ENCODE measurements at regions not wholly inside any gene's neighbourhood (a gene's known extent, or its start where the extent isn't known, plus 50 kb on each side); places are given as distances from the start of the nearest gene placed in this dataset.
"Not testable (repeated sequence)": the region's sequence is repeated elsewhere in the genome, so short reads cannot be mapped to it uniquely, and the experiment has no call there.

GRCh38 chr12:125533434-125534029 lies 468.3 kb downstream of the AACS start:
- H3K36me3 ChIP-seq (ENCODE audit: insufficient read depth, low read length), result no peaks in the 10 kb centered on the region
- no peaks in the 10 kb centered on the region for H3K4me1 ChIP-seq (ENCODE audit: insufficient read depth, low read length)
- H3K9ac ChIP-seq (ENCODE audit: low read depth, low read length), result no peak overlapping the region
- H3K9me3 ChIP-seq (ENCODE audit: control insufficient read depth, insufficient read depth, low read length), result no peaks in the 10 kb centered on the region

- Histone ChIP-seq H3K36me3 (ENCODE audit: insufficient read depth, low read length) (no peaks in the 10 kb centered on the region), H3K9me3 (ENCODE audit: control insufficient read depth, insufficient read depth, low read length) (no peaks in the 10 kb centered on the region), H3K9ac (ENCODE audit: low read depth, low read length) (no peak overlapping the region), H3K4me1 (ENCODE audit: insufficient read depth, low read length) (no peaks in the 10 kb centered on the region)
Measured at GRCh38 chr12:125538401-125539199, 473.4 kb downstream of the AACS start.

GRCh38 chr12:125540580-125541204 lies 475.5 kb downstream of the AACS start:
- Histone ChIP-seq H3K4me1 (ENCODE audit: insufficient read depth, low read length) (no peaks in the 10 kb centered on the region), H3K9me3 (ENCODE audit: control insufficient read depth, insufficient read depth, low read length) (no peaks in the 10 kb centered on the region), H3K9ac (ENCODE audit: low read depth, low read length) (no peak overlapping the region), H3K36me3 (ENCODE audit: insufficient read depth, low read length) (no peaks in the 10 kb centered on the region)

GRCh38 chr12:125544960-125545359 lies 479.7 kb downstream of the AACS start:
- Histone ChIP-seq H3K36me3 (ENCODE audit: insufficient read depth, low read length) (no peaks in the 10 kb centered on the region), H3K4me1 (ENCODE audit: insufficient read depth, low read length) (no peaks in the 10 kb centered on the region), H3K9ac (ENCODE audit: low read depth, low read length) (no peak overlapping the region), H3K9me3 (ENCODE audit: control insufficient read depth, insufficient read depth, low read length) (no peaks in the 10 kb centered on the region)

- Histone ChIP-seq H3K36me3 (ENCODE audit: insufficient read depth, low read length) (no peaks in the 10 kb centered on the region), H3K9me3 (ENCODE audit: control insufficient read depth, insufficient read depth, low read length) (no peaks in the 10 kb centered on the region), H3K4me1 (ENCODE audit: insufficient read depth, low read length) (no peaks in the 10 kb centered on the region), H3K9ac (ENCODE audit: low read depth, low read length) (no peak overlapping the region)
Measured at GRCh38 chr12:125549171-125549570, 483.9 kb downstream of the AACS start.

- no peak overlapping the region for H3K9ac ChIP-seq (ENCODE audit: low read depth, low read length)
- H3K9me3 ChIP-seq (ENCODE audit: control insufficient read depth, insufficient read depth, low read length), result no peaks in the 10 kb centered on the region
- no peaks in the 10 kb centered on the region for H3K4me1 ChIP-seq (ENCODE audit: insufficient read depth, low read length)
- no peaks in the 10 kb centered on the region for H3K36me3 ChIP-seq (ENCODE audit: insufficient read depth, low read length)
Measured at GRCh38 chr12:125549836-125550235, 484.6 kb downstream of the AACS start.

- H3K9me3 ChIP-seq (ENCODE audit: control insufficient read depth, insufficient read depth, low read length), result no peaks in the 10 kb centered on the region
- no peaks in the 10 kb centered on the region for H3K4me1 ChIP-seq (ENCODE audit: insufficient read depth, low read length)
- no peak overlapping the region for H3K9ac ChIP-seq (ENCODE audit: low read depth, low read length)
- H3K36me3 ChIP-seq (ENCODE audit: insufficient read depth, low read length), result no peaks in the 10 kb centered on the region
Measured at GRCh38 chr12:125552295-125552694, 487.1 kb downstream of the AACS start.

GRCh38 chr12:125561008-125561407 lies 495.8 kb downstream of the AACS start:
- H3K36me3 ChIP-seq (ENCODE audit: insufficient read depth, low read length); H3K4me1 ChIP-seq (ENCODE audit: insufficient read depth, low read length); H3K9ac ChIP-seq (ENCODE audit: low read depth, low read length); H3K9me3 ChIP-seq (ENCODE audit: control insufficient read depth, insufficient read depth, low read length): not testable (repeated sequence)

GRCh38 chr12:125564753-125565152 lies 499.5 kb downstream of the AACS start:
- Histone ChIP-seq H3K4me1 (ENCODE audit: insufficient read depth, low read length) (no peaks in the 10 kb centered on the region), H3K9ac (ENCODE audit: low read depth, low read length) (no peak overlapping the region), H3K36me3 (ENCODE audit: insufficient read depth, low read length) (no peaks in the 10 kb centered on the region), H3K9me3 (ENCODE audit: control insufficient read depth, insufficient read depth, low read length) (no peaks in the 10 kb centered on the region)

- Histone ChIP-seq H3K4me1 (ENCODE audit: insufficient read depth, low read length) (no peaks in the 10 kb centered on the region), H3K9ac (ENCODE audit: low read depth, low read length) (no peak overlapping the region), H3K36me3 (ENCODE audit: insufficient read depth, low read length) (no peaks in the 10 kb centered on the region), H3K9me3 (ENCODE audit: control insufficient read depth, insufficient read depth, low read length) (no peaks in the 10 kb centered on the region)
Measured at GRCh38 chr12:125567581-125567980, 502.3 kb downstream of the AACS start.

GRCh38 chr12:125568306-125568705 lies 503.1 kb downstream of the AACS start:
- H3K4me1 ChIP-seq (ENCODE audit: insufficient read depth, low read length), result no peaks in the 10 kb centered on the region
- no peaks in the 10 kb centered on the region for H3K36me3 ChIP-seq (ENCODE audit: insufficient read depth, low read length)
- no peak overlapping the region for H3K9ac ChIP-seq (ENCODE audit: low read depth, low read length)
- H3K9me3 ChIP-seq (ENCODE audit: control insufficient read depth, insufficient read depth, low read length), result no peaks in the 10 kb centered on the region

- Histone ChIP-seq H3K4me1 (ENCODE audit: insufficient read depth, low read length) (no peaks in the 10 kb centered on the region), H3K36me3 (ENCODE audit: insufficient read depth, low read length) (no peaks in the 10 kb centered on the region), H3K9ac (ENCODE audit: low read depth, low read length) (no peak overlapping the region), H3K9me3 (ENCODE audit: control insufficient read depth, insufficient read depth, low read length) (no peaks in the 10 kb centered on the region)
Measured at GRCh38 chr12:125573271-125573670, 508.0 kb downstream of the AACS start.

- no peaks in the 10 kb centered on the region; the same call in 1 of the 2 replicates for H3K36me3 ChIP-seq (ENCODE audit: insufficient read depth, low read length)
- no peaks in the 10 kb centered on the region for H3K9me3 ChIP-seq (ENCODE audit: control insufficient read depth, insufficient read depth, low read length)
- H3K9ac ChIP-seq (ENCODE audit: low read depth, low read length), result no peak overlapping the region
- no peaks in the 10 kb centered on the region for H3K4me1 ChIP-seq (ENCODE audit: insufficient read depth, low read length)
Measured at GRCh38 chr12:125577334-125577733, 512.1 kb downstream of the AACS start.

- no peaks in the 10 kb centered on the region for H3K9me3 ChIP-seq (ENCODE audit: control insufficient read depth, insufficient read depth, low read length)
- no peak overlapping the region for H3K9ac ChIP-seq (ENCODE audit: low read depth, low read length)
- H3K36me3 ChIP-seq (ENCODE audit: insufficient read depth, low read length), result no peaks in the 10 kb centered on the region; the same call in 1 of the 2 replicates
- H3K4me1 ChIP-seq (ENCODE audit: insufficient read depth, low read length), result no peaks in the 10 kb centered on the region
Measured at GRCh38 chr12:125579916-125580315, 514.7 kb downstream of the AACS start.

GRCh38 chr12:125583071-125583470 lies 517.8 kb downstream of the AACS start:
- Histone ChIP-seq H3K9ac (ENCODE audit: low read depth, low read length) (no peak overlapping the region), H3K36me3 (ENCODE audit: insufficient read depth, low read length) (no peaks in the 10 kb centered on the region; the same call in 1 of the 2 replicates), H3K4me1 (ENCODE audit: insufficient read depth, low read length) (no peaks in the 10 kb centered on the region), H3K9me3 (ENCODE audit: control insufficient read depth, insufficient read depth, low read length) (no peaks in the 10 kb centered on the region)

Measured in ES-I3 (cell line).